ENCODE measurements at regions not wholly inside any gene's neighbourhood (a gene's known extent, or its start where the extent isn't known, plus 50 kb on each side); places are given as distances from the start of the nearest gene placed in this dataset.

GRCh38 chr5:61790007-61790406 is 457.9 kb downstream of the ZSWIM6 start:
- Histone ChIP-seq H3K27ac (ENCODE audit: low read depth, low read length) (no peak overlapping the region), H3K79me2 (ENCODE audit: control insufficient read depth, low read length) (no peaks in the 10 kb centered on the region), H3K4me1 (ENCODE audit: control insufficient read depth, low read length) (no peaks in the 10 kb centered on the region), H3K27me3 (ENCODE audit: control insufficient read depth, low read length) (no peaks in the 10 kb centered on the region), H4K20me1 (ENCODE audit: control insufficient read depth, insufficient read depth, low read depth, low read length) (no peaks in the 10 kb centered on the region), H3K9me2 (replicated peaks; ENCODE audit: control insufficient read depth, low read length) (no peaks in the 10 kb centered on the region), H3K9me3 (ENCODE audit: control insufficient read depth, insufficient read depth, low read length) (no peaks in the 10 kb centered on the region), H3K4me3 (ENCODE audit: low read length) (no peak overlapping the region), H3K4me2 (ENCODE audit: low read length) (no peak overlapping the region), H3F3A (ENCODE audit: control insufficient read depth, insufficient read depth) (no peaks in the 10 kb centered on the region), H3K36me3 (ENCODE audit: control insufficient read depth, low read length) (no peaks in the 10 kb centered on the region)
- no peak for TF ChIP-seq EZH2phosphoT487 (IDR thresholded peaks at IDR 0.05; ENCODE audit: borderline replicate concordance, low read length)
- no peak for TF ChIP-seq CTCF (IDR thresholded peaks at IDR 0.05; ENCODE audit: low read depth, low read length, poor library complexity, severe bottlenecking)

- Histone ChIP-seq H3K4me1 (ENCODE audit: control insufficient read depth, low read length) (no peaks in the 10 kb centered on the region), H4K20me1 (ENCODE audit: control insufficient read depth, insufficient read depth, low read depth, low read length) (no peaks in the 10 kb centered on the region), H3K4me3 (ENCODE audit: low read length) (no peak overlapping the region), H3K79me2 (ENCODE audit: control insufficient read depth, low read length) (no peaks in the 10 kb centered on the region), H3F3A (ENCODE audit: control insufficient read depth, insufficient read depth) (no peaks in the 10 kb centered on the region), H3K36me3 (ENCODE audit: control insufficient read depth, low read length) (no peaks in the 10 kb centered on the region), H3K9me2 (replicated peaks; ENCODE audit: control insufficient read depth, low read length) (no peaks in the 10 kb centered on the region), H3K27me3 (ENCODE audit: control insufficient read depth, low read length) (no peaks in the 10 kb centered on the region), H3K4me2 (ENCODE audit: low read length) (no peak overlapping the region), H3K9me3 (ENCODE audit: control insufficient read depth, insufficient read depth, low read length) (no peaks in the 10 kb centered on the region), H3K27ac (ENCODE audit: low read depth, low read length) (no peak overlapping the region)
- TF ChIP-seq EZH2phosphoT487 (IDR thresholded peaks at IDR 0.05; ENCODE audit: borderline replicate concordance, low read length) (no peak), CTCF (IDR thresholded peaks at IDR 0.05; ENCODE audit: low read depth, low read length, poor library complexity, severe bottlenecking) (no peak)
Measured at GRCh38 chr5:61790678-61791077, 458.6 kb downstream of the ZSWIM6 start.

- Histone ChIP-seq H4K20me1 (ENCODE audit: control insufficient read depth, insufficient read depth, low read depth, low read length) (no peaks in the 10 kb centered on the region), H3K4me1 (ENCODE audit: control insufficient read depth, low read length) (no peaks in the 10 kb centered on the region), H3K9me3 (ENCODE audit: control insufficient read depth, insufficient read depth, low read length) (no peaks in the 10 kb centered on the region), H3K27me3 (ENCODE audit: control insufficient read depth, low read length) (no peaks in the 10 kb centered on the region), H3K36me3 (ENCODE audit: control insufficient read depth, low read length) (no peaks in the 10 kb centered on the region), H3K27ac (ENCODE audit: low read depth, low read length) (no peak overlapping the region), H3F3A (ENCODE audit: control insufficient read depth, insufficient read depth) (no peaks in the 10 kb centered on the region), H3K9me2 (replicated peaks; ENCODE audit: control insufficient read depth, low read length) (no peaks in the 10 kb centered on the region), H3K4me2 (ENCODE audit: low read length) (no peak overlapping the region), H3K4me3 (ENCODE audit: low read length) (no peak overlapping the region), H3K79me2 (ENCODE audit: control insufficient read depth, low read length) (no peaks in the 10 kb centered on the region)
- no peak for TF ChIP-seq CTCF (IDR thresholded peaks at IDR 0.05; ENCODE audit: low read depth, low read length, poor library complexity, severe bottlenecking)
- TF ChIP-seq EZH2phosphoT487 (IDR thresholded peaks at IDR 0.05; ENCODE audit: borderline replicate concordance, low read length), result no peak
Measured at GRCh38 chr5:61796773-61797172, 464.7 kb downstream of the ZSWIM6 start.

GRCh38 chr5:61800450-61800849 is 468.4 kb downstream of the ZSWIM6 start:
- Histone ChIP-seq H3K79me2 (ENCODE audit: control insufficient read depth, low read length) (no peaks in the 10 kb centered on the region), H3K4me3 (ENCODE audit: low read length) (no peak overlapping the region), H3K27ac (ENCODE audit: low read depth, low read length) (no peak overlapping the region), H3K9me2 (replicated peaks; ENCODE audit: control insufficient read depth, low read length) (no peaks in the 10 kb centered on the region), H3K36me3 (ENCODE audit: control insufficient read depth, low read length) (no peaks in the 10 kb centered on the region), H4K20me1 (ENCODE audit: control insufficient read depth, insufficient read depth, low read depth, low read length) (no peaks in the 10 kb centered on the region), H3K4me2 (ENCODE audit: low read length) (no peak overlapping the region), H3K9me3 (ENCODE audit: control insufficient read depth, insufficient read depth, low read length) (no peaks in the 10 kb centered on the region), H3K4me1 (ENCODE audit: control insufficient read depth, low read length) (no peaks in the 10 kb centered on the region), H3K27me3 (ENCODE audit: control insufficient read depth, low read length) (no peaks in the 10 kb centered on the region), H3F3A (ENCODE audit: control insufficient read depth, insufficient read depth) (no peaks in the 10 kb centered on the region)
- TF ChIP-seq EZH2phosphoT487 (IDR thresholded peaks at IDR 0.05; ENCODE audit: borderline replicate concordance, low read length) (no peak), CTCF (IDR thresholded peaks at IDR 0.05; ENCODE audit: low read depth, low read length, poor library complexity, severe bottlenecking) (no peak)

Data from DOHH2 (cell line).